Epithelial cell of esophagus (primary cell): ENCODE measurements at regions not wholly inside any gene's neighbourhood (a gene's known extent, or its start where the extent isn't known, plus 50 kb on each side); places are given as distances from the start of the nearest gene placed in this dataset.

Experiments used
- DNase-seq: peaks from one replicate; pipeline ENCODE4 v3.0.0; 2010; ENCODE audit warnings: low read depth
- H3K4me3 ChIP-seq: 2 replicates; pipeline ENCODE4 v1.5.1; 2011; ENCODE audit warnings: mild to moderate bottlenecking, low read length, control low read depth
- TF ChIP-seq, protein P1 (sequence below): IDR thresholded peaks from 2 replicates; pipeline ENCODE4 v1.5.1; 2011; ENCODE audit warnings: low read depth, mild to moderate bottlenecking, low read length, control low read depth, inconsistent platforms; ENCODE audit not compliant: insufficient read depth; ENCODE audit errors: missing control alignments

DNA sequence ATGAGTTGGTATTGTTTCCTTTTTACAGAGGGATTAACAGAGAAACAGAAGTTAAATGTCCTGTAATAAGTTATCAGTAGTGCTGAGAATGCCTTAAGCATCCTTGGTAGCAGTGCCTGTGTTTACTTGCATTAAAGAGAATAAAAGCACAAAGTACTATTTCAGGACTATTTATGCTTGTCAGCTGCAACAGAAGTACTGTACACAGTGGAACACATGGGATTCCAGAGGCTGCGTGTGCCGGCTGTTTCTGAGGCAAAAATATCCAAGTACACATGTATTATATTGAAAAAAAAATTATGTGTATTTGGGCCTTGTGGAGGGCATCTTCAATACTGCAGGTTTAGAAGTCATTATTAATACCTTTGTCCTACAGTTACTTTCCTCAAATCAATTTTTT, 58.2 kb upstream of the ACTBL2 start:
- DNase-seq: no peak
- TF ChIP-seq, protein P1, sequence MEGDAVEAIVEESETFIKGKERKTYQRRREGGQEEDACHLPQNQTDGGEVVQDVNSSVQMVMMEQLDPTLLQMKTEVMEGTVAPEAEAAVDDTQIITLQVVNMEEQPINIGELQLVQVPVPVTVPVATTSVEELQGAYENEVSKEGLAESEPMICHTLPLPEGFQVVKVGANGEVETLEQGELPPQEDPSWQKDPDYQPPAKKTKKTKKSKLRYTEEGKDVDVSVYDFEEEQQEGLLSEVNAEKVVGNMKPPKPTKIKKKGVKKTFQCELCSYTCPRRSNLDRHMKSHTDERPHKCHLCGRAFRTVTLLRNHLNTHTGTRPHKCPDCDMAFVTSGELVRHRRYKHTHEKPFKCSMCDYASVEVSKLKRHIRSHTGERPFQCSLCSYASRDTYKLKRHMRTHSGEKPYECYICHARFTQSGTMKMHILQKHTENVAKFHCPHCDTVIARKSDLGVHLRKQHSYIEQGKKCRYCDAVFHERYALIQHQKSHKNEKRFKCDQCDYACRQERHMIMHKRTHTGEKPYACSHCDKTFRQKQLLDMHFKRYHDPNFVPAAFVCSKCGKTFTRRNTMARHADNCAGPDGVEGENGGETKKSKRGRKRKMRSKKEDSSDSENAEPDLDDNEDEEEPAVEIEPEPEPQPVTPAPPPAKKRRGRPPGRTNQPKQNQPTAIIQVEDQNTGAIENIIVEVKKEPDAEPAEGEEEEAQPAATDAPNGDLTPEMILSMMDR: no peak

DNA sequence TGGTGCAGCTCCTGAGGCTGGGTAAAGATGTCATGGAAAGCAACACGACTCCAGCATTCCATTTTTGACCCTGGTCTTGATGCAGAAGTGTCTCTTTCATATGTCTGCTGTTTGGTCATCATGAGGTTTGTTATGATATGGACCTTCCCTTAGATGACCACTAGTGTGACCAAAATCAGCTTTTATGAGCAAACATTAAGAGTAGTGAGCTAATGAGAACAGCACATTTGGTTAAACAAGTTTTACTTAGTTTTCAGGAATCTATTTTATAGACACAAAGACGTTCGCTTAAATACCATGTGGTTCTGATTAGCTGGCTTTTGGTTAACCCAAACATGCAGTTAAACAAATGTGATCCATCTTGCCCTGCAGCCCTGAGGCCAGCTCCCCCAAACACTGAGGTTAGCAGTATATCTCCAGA, 56.7 kb upstream of the ACTBL2 start:
- H3K4me3 ChIP-seq: no peak overlapping the region
- TF ChIP-seq, protein P1: no peak
- DNase-seq: no peak

More for the DNA sequence above, 58.2 kb upstream of the ACTBL2 start:
- no peak overlapping the region for H3K4me3 ChIP-seq

GRCh38 chr5:57538341-57538955, 55.8 kb upstream of the ACTBL2 start:
- H3K4me3 ChIP-seq: no peak overlapping the region
- TF ChIP-seq, protein P1: no peak
- peak; percentile 89 for DNase-seq

- TF ChIP-seq, protein P1: no peak
- no peak overlapping the region for H3K4me3 ChIP-seq
- peak; percentile 1 for DNase-seq
Measured at GRCh38 chr5:57537811-57538210, 55.2 kb upstream of the ACTBL2 start.

DNA sequence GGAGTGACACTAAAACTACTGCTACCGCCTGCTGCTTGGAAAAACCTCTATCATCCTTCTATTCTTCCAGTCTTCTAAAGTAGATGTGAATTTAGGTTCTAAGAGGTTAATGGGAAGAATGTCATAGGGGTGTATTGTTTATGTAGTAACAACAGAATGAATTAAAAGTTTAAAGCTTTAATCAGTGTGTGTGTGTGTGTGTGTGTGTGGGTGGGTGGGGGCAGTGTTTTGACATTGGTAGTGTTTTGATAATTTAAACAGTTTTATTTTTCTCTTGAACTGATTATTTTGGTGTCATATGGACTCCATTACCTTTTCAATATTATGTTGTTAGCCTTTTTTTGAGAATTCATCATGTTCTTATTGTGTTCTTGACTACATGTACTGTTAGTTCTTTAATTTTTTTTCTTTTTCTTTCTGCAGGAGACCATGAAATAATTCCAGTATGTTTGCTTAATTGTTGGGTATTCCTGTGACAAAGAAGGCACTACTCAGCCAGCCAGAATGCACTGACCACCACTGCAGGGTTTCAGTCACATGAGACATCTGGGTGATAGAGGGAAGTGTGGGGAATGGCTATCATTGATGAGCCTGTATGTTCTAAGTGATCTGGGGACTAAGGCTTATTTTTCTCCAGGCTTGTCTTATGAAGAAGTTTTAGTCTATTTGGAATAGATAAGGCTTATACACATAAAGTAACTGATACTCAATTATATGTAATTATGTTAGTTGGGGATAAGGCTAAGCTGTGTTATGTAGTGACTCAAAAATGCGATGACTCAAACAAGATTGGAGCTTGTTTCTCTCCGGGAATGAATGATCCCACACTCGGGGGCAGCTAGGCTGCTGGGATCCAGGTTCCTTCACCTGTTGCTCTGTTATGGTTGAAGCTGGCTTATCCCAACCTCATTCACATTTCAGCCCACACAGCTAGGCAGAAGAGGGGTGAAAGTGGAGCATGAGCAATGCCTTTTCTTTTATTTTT, 50.2 kb upstream of the ACTBL2 start:
- peak; percentile 72 for DNase-seq
- no peak overlapping the region for H3K4me3 ChIP-seq
- TF ChIP-seq, protein P1: no peak
